ENCODE measurements at regions not wholly inside any gene's neighbourhood (a gene's known extent, or its start where the extent isn't known, plus 50 kb on each side); places are given as distances from the start of the nearest gene placed in this dataset.

GRCh38 chr16:85448557-85449190 lies 164.4 kb upstream of the GSE1 start (continued):
- TF ChIP-seq, protein P1, sequence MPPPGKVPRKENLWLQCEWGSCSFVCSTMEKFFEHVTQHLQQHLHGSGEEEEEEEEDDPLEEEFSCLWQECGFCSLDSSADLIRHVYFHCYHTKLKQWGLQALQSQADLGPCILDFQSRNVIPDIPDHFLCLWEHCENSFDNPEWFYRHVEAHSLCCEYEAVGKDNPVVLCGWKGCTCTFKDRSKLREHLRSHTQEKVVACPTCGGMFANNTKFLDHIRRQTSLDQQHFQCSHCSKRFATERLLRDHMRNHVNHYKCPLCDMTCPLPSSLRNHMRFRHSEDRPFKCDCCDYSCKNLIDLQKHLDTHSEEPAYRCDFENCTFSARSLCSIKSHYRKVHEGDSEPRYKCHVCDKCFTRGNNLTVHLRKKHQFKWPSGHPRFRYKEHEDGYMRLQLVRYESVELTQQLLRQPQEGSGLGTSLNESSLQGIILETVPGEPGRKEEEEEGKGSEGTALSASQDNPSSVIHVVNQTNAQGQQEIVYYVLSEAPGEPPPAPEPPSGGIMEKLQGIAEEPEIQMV (CRISPR knock-in tag; IDR thresholded peaks at IDR 0.05; ENCODE audit: low read depth), result peak; percentile 56; the same call in 1 of the 2 replicates
- TF ChIP-seq GLMP (CRISPR knock-in tag; IDR thresholded peaks at IDR 0.05; ENCODE audit: borderline replicate concordance), result no peak
- TF ChIP-seq NPAS2 (CRISPR knock-in tag; IDR thresholded peaks at IDR 0.05; ENCODE audit: borderline replicate concordance), result no peak
- no peak for TF ChIP-seq TCF12 (IDR thresholded peaks at IDR 0.05)
- TF ChIP-seq TCF12 (CRISPR knock-in tag; IDR thresholded peaks at IDR 0.05), result peak; percentile 69; the same call in 1 of the 2 replicates
- TF ChIP-seq NFIB (CRISPR knock-in tag; IDR thresholded peaks at IDR 0.05; ENCODE audit: borderline replicate concordance), result no peak
- peak; percentile 91 for TF ChIP-seq ZNF772 (CRISPR knock-in tag; IDR thresholded peaks at IDR 0.05)
- TF ChIP-seq ARNT2 (CRISPR knock-in tag; IDR thresholded peaks at IDR 0.05; ENCODE audit: low read depth), result peak; percentile 93; the same call in 1 of the 2 replicates
- 0 out of 2 replicates have a peak, but pooled peaks have one; percentile 92 for TF ChIP-seq ZNF816 (CRISPR knock-in tag; IDR thresholded peaks at IDR 0.05; ENCODE audit: borderline replicate concordance)
- TF ChIP-seq NR2F1 (CRISPR knock-in tag; IDR thresholded peaks at IDR 0.05), result peak in 1 of 2 experiments; percentile 55; a peak in 1 of 4 replicates
- TF ChIP-seq FOXM1 (CRISPR knock-in tag; IDR thresholded peaks at IDR 0.05), result 0 out of 2 replicates have a peak, but pooled peaks have one; percentile 61
- TF ChIP-seq KLF6 (CRISPR knock-in tag; IDR thresholded peaks at IDR 0.05), result peak; percentile 86; the same call in 1 of the 2 replicates
- peak; percentile 90 for TF ChIP-seq ZNF614 (CRISPR knock-in tag; IDR thresholded peaks at IDR 0.05; ENCODE audit: borderline replicate concordance)
- peak; percentile 98 for TF ChIP-seq ERF (CRISPR knock-in tag; IDR thresholded peaks at IDR 0.05)
- TF ChIP-seq TARDBP (CRISPR knock-in tag; IDR thresholded peaks at IDR 0.05), result peak; percentile 94
- TF ChIP-seq ZSCAN30 (CRISPR knock-in tag; IDR thresholded peaks at IDR 0.05), result no peak
- TF ChIP-seq, protein P2, sequence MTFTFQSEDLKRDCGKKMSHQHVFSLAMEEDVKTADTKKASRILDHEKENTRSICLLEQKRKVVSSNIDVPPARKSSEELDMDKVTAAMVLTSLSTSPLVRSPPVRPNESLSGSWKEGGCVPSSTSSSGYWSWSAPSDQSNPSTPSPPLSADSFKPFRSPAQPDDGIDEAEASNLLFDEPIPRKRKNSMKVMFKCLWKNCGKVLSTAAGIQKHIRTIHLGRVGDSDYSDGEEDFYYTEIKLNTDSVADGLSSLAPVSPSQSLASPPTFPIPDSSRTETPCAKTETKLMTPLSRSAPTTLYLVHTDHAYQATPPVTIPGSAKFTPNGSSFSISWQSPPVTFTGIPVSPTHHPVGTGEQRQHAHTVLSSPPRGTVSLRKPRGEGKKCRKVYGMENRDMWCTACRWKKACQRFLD (CRISPR knock-in tag; IDR thresholded peaks at IDR 0.05; ENCODE audit: borderline replicate concordance), result peak; percentile 61; the same call in 1 of the 2 replicates
- peak; percentile 55; the same call in 1 of the 2 replicates for TF ChIP-seq ZNF713 (CRISPR knock-in tag; IDR thresholded peaks at IDR 0.05)
- TF ChIP-seq MAFK (conservative IDR thresholded peaks at IDR 0.05 in 1 of 2, IDR thresholded peaks at IDR 0.05 in 1 of 2; ENCODE audit: low read length in 2 of 2), result no peak
- TF ChIP-seq ZNF317 (CRISPR knock-in tag; IDR thresholded peaks at IDR 0.05), result peak; percentile 87
- peak; percentile 58 for TF ChIP-seq TAF15 (IDR thresholded peaks at IDR 0.05; ENCODE audit: low read depth, low read length, poor library complexity, severe bottlenecking)
- peak; percentile 35; the same call in 1 of the 2 replicates for TF ChIP-seq KLF9 (CRISPR knock-in tag; IDR thresholded peaks at IDR 0.05; ENCODE audit: low read depth)
- TF ChIP-seq THAP8 (CRISPR knock-in tag; IDR thresholded peaks at IDR 0.05; ENCODE audit: borderline replicate concordance), result peak; percentile 93
- peak; percentile 49; the same call in 1 of the 2 replicates for TF ChIP-seq AHR (CRISPR knock-in tag; IDR thresholded peaks at IDR 0.05)
- TF ChIP-seq ZNF644 (CRISPR knock-in tag; IDR thresholded peaks at IDR 0.05; ENCODE audit: low read depth), result no peak
- peak; percentile 65 for TF ChIP-seq NR2F6 (IDR thresholded peaks at IDR 0.05)
- peak; percentile 89 for TF ChIP-seq NR2F6 (CRISPR knock-in tag; IDR thresholded peaks at IDR 0.05)
- no peak for TF ChIP-seq ZNF788 (CRISPR knock-in tag; IDR thresholded peaks at IDR 0.05; ENCODE audit: borderline replicate concordance)
